HG02981 (cell line): ENCODE measurements at regions not wholly inside any gene's neighbourhood (a gene's known extent, or its start where the extent isn't known, plus 50 kb on each side); places are given as distances from the start of the nearest gene placed in this dataset.
"Not testable (repeated sequence)": the region's sequence is repeated elsewhere in the genome, so short reads cannot be mapped to it uniquely, and the experiment has no call there.

Experiments used
- ATAC-seq: cut with Tn5 transposase; IDR thresholded peaks from one replicate; pipeline ENCODE4 v1.9.1; 2021; ENCODE audit warnings: mild to moderate bottlenecking, moderate library complexity; ENCODE audit not compliant: unreplicated experiment

- no peak for ATAC-seq
These were observed 101.2 kb upstream of the SEC11C start for GRCh38 chr18:59038295-59039039.

GRCh38 chr18:59039040-59039320 is 100.7 kb upstream of the SEC11C start:
- not testable (repeated sequence) for ATAC-seq

- no peak for ATAC-seq
These were observed 100.2 kb upstream of the SEC11C start for GRCh38 chr18:59039449-59039848.

- no peak for ATAC-seq
These were observed 98.9 kb upstream of the SEC11C start for GRCh38 chr18:59040770-59041148.

- ATAC-seq = no peak
These were observed 98.4 kb upstream of the SEC11C start for GRCh38 chr18:59041296-59041695.

- ATAC-seq = no peak
These were observed 97.6 kb upstream of the SEC11C start for GRCh38 chr18:59041819-59042815.

- ATAC-seq = no peak
These were observed 94.8 kb upstream of the SEC11C start for GRCh38 chr18:59044855-59045254.

- no peak for ATAC-seq
These were observed 92.2 kb upstream of the SEC11C start for GRCh38 chr18:59047321-59048047.

GRCh38 chr18:59048048-59048363 is 91.7 kb upstream of the SEC11C start:
- no peak for ATAC-seq

- no peak for ATAC-seq
These were observed 91.3 kb upstream of the SEC11C start for GRCh38 chr18:59048378-59048777.

GRCh38 chr18:59049721-59050660 is 89.7 kb upstream of the SEC11C start:
- no peak for ATAC-seq

GRCh38 chr18:59050661-59051057 is 89.0 kb upstream of the SEC11C start:
- ATAC-seq = no peak

GRCh38 chr18:59051470-59052165 is 88.1 kb upstream of the SEC11C start:
- no peak for ATAC-seq

GRCh38 chr18:59052965-59053820 is 86.5 kb upstream of the SEC11C start:
- no peak for ATAC-seq

GRCh38 chr18:59054496-59055287 is 85.0 kb upstream of the SEC11C start:
- no peak for ATAC-seq

- no peak for ATAC-seq
These were observed 84.2 kb upstream of the SEC11C start for GRCh38 chr18:59055345-59056032.

GRCh38 chr18:59056706-59057492 is 82.8 kb upstream of the SEC11C start:
- ATAC-seq = peak; percentile 64
